IPS-15b (cell line): ENCODE measurements at regions not wholly inside any gene's neighbourhood (a gene's known extent, or its start where the extent isn't known, plus 50 kb on each side); places are given as distances from the start of the nearest gene placed in this dataset.

Source experiments
- H3K27me3 ChIP-seq: one replicate; pipeline ENCODE4 v1.6.1; 2013; ENCODE audit warnings: low read length; ENCODE audit not compliant: control insufficient read depth, insufficient read depth
- H3K36me3 ChIP-seq: one replicate; pipeline ENCODE4 v1.6.1; 2013; ENCODE audit warnings: low read length; ENCODE audit not compliant: control insufficient read depth, insufficient read depth
- H3K4me1 ChIP-seq: one replicate; pipeline ENCODE4 v1.6.1; 2013; ENCODE audit warnings: mild to moderate bottlenecking, low read length; ENCODE audit not compliant: control insufficient read depth, insufficient read depth
- H3K4me3 ChIP-seq: one replicate; pipeline ENCODE4 v1.5.1; 2013; ENCODE audit warnings: low read depth, low read length
- H3K9ac ChIP-seq: one replicate; pipeline ENCODE4 v1.6.1; 2013; ENCODE audit warnings: low read depth, mild to moderate bottlenecking, low read length
- H3K9me3 ChIP-seq: one replicate; pipeline ENCODE4 v1.6.1; 2013; ENCODE audit warnings: mild to moderate bottlenecking, low read length; ENCODE audit not compliant: control insufficient read depth, insufficient read depth

DNA sequence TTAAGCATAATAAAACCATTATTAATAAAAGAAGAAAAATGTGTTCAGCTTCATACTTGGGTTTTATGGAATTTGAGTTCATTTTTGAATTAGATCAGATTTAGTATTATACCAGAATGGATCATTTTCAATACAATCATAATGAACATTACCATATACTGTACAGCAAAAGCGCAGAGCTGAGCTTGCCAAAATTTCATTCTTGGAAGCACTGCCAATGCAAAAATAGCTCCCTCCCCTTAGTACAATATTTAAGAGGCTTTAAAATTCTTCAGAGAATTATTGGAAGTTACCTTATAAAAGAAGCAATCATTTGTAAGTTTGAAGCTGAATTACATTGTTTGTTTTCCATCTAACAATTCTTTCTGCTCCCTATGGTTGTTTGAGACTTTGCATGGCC, 938.1 kb upstream of the SLC39A10 start:
- Histone ChIP-seq H3K9ac (no peak overlapping the region), H3K36me3 (no peaks in the 10 kb centered on the region), H3K9me3 (no peaks in the 10 kb centered on the region), H3K27me3 (no peaks in the 10 kb centered on the region), H3K4me3 (no peak overlapping the region), H3K4me1 (no peaks in the 10 kb centered on the region)

DNA sequence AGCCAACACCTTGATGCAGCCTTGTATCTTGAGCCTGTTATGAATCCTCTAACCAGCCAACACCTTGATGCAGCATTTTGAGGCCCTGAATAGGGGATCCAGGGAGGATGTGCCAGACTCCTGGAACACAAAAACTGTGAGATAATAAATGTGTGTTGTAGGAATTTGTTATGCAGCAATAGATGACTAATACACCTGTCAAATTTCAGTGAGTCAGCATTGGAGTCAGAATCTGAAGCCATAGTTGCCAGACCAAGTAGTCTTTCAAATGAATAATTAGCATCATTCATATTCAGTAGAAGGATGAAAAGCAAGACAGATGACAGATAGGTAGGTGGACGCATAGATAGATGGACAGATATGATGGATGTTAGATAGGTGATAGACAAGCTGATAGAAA, 942.5 kb upstream of the SLC39A10 start:
- Histone ChIP-seq H3K4me1 (no peaks in the 10 kb centered on the region), H3K9ac (no peak overlapping the region), H3K9me3 (no peaks in the 10 kb centered on the region)

DNA sequence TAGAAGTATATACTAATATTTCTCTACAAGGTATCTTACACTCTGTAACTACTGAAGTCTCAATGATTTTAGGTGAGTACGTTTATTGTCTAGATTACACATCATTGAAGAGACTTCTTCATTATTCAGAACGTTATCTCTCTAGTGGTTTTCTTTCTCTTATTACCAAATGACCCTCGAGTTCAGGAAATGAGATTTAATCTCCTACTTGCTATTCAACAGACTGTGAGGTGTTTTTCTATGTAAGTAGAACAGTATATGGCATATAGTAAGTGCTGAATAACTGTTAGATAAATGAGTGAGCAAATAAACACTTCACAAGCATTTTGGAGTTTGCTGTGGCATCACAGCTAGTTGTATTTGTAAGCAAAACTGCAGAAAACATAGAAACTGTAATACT, 947.2 kb upstream of the SLC39A10 start:
- Histone ChIP-seq H3K4me3 (no peak overlapping the region), H3K36me3 (no peaks in the 10 kb centered on the region), H3K9me3 (no peaks in the 10 kb centered on the region), H3K9ac (no peak overlapping the region), H3K27me3 (no peaks in the 10 kb centered on the region), H3K4me1 (no peaks in the 10 kb centered on the region)

More for the DNA sequence above, 942.5 kb upstream of the SLC39A10 start:
- Histone ChIP-seq H3K27me3 (no peaks in the 10 kb centered on the region), H3K4me3 (no peak overlapping the region), H3K36me3 (no peaks in the 10 kb centered on the region)

DNA sequence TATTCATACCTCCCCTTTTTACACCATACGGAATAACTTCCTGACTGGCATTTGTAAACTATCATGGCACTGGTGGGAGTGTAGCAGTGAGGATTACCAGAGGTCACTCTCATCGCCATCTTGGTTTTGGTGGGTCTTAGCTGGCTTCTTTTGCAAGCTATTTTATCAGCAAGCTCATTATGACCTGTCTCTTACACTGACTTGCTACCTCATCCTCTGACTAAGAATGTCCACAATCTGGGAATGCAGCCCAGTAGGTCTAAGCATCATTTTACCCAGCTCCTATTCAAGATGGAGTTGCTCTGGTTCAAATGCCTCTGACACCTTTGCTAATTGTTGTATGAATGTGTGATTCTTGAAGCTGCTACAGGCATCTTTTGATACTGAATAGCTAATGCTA, 950.8 kb upstream of the SLC39A10 start:
- Histone ChIP-seq H3K9ac (no peak overlapping the region), H3K4me3 (no peak overlapping the region), H3K27me3 (no peaks in the 10 kb centered on the region), H3K9me3 (no peaks in the 10 kb centered on the region), H3K36me3 (no peaks in the 10 kb centered on the region), H3K4me1 (no peaks in the 10 kb centered on the region)

DNA sequence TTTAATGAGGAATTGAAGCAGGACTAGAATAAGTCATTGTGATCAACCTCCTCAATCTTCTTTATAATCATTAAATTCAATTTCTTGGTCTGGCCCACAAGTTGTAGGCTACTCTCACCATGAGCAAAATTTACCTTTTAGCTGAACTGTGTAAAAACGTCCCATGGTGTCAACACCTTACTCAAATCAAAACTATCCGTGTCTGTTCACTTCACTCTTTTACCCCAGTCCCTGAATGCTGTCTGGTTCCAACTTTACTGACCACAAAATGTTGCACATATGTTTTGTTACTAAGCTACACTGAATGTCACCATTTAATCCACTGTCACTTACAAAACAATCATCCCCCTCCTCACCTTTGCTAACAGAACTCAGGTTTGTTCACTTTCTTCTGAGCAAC, 951.6 kb upstream of the SLC39A10 start:
- H3K36me3 ChIP-seq, result no peaks in the 10 kb centered on the region
- H3K4me1 ChIP-seq, result no peaks in the 10 kb centered on the region
- no peaks in the 10 kb centered on the region for H3K9me3 ChIP-seq
- H3K4me3 ChIP-seq, result no peak overlapping the region
- H3K9ac ChIP-seq, result no peak overlapping the region
- no peaks in the 10 kb centered on the region for H3K27me3 ChIP-seq

DNA sequence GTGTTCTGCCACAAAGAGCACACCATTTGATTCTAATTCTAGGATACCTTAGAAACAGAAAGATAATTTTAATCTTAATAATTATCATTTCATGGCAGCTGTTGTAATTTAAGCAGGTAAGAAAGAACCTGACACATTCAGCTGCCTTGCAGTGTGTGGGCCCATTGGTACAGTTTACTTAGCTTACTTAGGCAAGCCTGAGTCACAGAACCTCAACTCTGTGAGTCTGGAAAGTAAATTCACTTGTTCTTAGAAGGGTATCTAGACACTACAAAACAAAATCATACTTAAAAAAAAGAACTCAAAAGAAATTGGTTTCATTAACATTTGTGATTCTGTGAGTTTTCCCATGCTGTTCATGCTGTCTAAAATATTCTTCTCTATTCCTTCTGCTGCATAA, 956.3 kb upstream of the SLC39A10 start:
- Histone ChIP-seq H3K4me1 (no peaks in the 10 kb centered on the region), H3K36me3 (no peaks in the 10 kb centered on the region), H3K9ac (no peak overlapping the region), H3K9me3 (no peaks in the 10 kb centered on the region), H3K4me3 (no peak overlapping the region), H3K27me3 (no peaks in the 10 kb centered on the region)

DNA sequence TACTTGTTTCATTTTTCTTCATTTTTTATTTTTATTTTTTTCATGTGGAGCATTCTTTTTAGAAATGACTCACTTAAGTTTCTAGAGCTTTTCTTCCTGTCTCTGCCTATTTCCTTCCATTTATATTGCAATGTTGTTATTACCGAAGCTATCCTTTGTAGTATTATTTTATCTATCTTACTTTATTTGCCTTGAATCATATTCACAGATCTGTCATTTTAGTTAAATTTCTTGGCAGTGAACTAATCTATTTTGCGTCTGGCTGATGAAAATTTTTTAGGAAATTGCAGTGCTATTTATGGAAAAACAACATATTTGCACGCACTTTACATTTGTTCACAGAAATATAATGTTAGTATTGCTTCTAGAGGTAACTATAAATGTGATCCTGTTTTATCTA, 956.9 kb upstream of the SLC39A10 start:
- Histone ChIP-seq H3K27me3 (no peaks in the 10 kb centered on the region), H3K9ac (no peak overlapping the region), H3K36me3 (no peaks in the 10 kb centered on the region), H3K9me3 (no peaks in the 10 kb centered on the region), H3K4me3 (no peak overlapping the region), H3K4me1 (no peaks in the 10 kb centered on the region)

DNA sequence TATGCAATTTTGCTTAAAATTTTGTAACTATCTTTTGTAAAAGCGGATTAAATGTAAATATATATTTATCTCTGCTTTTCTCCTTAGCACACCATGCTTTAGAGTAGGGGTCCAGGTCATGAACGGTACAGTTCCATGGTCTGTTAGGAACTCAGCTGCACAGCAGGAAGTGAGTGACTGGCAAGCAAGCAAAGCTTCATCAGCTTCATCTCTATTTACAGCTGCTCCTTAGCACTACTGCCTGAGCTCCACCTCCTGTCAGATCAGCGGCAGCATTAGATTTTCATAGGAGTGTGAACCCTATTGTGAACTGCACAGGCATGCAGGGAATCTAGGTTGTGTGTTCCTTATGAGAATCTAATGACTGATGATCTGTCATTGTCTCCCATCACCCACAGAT, 959.0 kb upstream of the SLC39A10 start:
- Histone ChIP-seq H3K9ac (no peak overlapping the region), H3K9me3 (no peaks in the 10 kb centered on the region), H3K36me3 (no peaks in the 10 kb centered on the region), H3K4me3 (no peak overlapping the region), H3K27me3 (no peaks in the 10 kb centered on the region), H3K4me1 (no peaks in the 10 kb centered on the region)

DNA sequence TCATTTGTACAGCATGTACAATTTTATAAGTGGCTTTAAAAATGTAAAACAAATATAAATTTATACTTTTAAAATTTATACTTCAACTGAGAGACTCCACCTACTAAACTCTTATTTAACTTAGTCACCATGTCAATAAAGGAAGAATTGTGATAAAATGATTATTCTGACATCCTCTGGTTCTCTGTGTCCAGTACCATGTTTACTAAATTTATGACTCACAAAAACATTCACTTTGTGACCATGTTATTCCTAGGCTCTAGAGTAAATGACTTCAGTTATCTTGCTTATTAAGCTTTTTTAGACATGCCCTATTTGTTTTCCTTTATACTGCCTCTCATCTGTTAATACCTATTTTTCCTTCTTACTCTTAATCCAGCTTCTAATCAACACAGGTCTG, 959.6 kb upstream of the SLC39A10 start:
- Histone ChIP-seq H3K27me3 (no peaks in the 10 kb centered on the region), H3K9ac (no peak overlapping the region), H3K4me1 (no peaks in the 10 kb centered on the region), H3K9me3 (no peaks in the 10 kb centered on the region), H3K4me3 (no peak overlapping the region), H3K36me3 (no peaks in the 10 kb centered on the region)

DNA sequence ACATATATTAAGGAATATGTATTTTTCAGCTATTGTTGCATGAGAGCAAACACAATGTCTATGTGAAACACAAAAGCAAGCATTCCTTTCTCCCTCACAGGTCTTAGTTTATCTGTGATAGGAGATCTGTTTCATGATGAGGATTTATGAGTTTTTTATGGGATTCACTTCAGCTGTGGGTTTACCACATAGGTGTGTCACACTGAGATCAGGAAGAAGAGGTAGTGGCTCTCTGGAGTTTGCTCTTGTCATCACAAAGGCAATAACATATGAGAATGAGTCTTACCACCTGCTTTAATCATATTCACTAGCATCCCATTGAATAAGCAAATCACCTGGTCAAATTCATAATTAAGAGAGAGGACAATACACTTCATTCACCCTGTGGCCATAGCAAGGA, 960.3 kb upstream of the SLC39A10 start:
- Histone ChIP-seq H3K4me1 (no peaks in the 10 kb centered on the region), H3K4me3 (no peak overlapping the region), H3K9ac (no peak overlapping the region)

DNA sequence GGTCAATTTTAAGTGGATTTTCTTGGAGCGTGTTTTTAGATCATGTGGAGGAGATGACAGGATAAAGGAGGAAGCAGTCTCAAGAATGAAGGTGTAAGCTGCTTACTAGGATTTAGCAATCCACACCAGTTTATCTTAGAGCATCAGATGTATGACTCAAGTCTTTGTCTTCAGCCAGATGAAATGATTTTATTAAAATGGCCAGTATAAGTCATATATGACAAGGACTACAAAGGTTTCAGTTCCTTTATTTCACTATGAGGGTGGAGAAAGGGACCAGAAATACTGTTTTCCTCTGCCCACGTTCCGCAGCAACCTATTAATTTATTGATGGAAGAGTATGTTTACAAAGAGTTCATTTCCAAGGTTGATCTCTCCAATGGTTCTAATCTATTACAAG, 970.5 kb upstream of the SLC39A10 start:
- Histone ChIP-seq H3K4me3 (no peak overlapping the region), H3K4me1 (no peaks in the 10 kb centered on the region), H3K9ac (no peak overlapping the region), H3K27me3 (no peaks in the 10 kb centered on the region), H3K9me3 (no peaks in the 10 kb centered on the region), H3K36me3 (no peaks in the 10 kb centered on the region)

More for the DNA sequence above, 960.3 kb upstream of the SLC39A10 start:
- no peaks in the 10 kb centered on the region for H3K9me3 ChIP-seq
- H3K27me3 ChIP-seq, result no peaks in the 10 kb centered on the region
- no peaks in the 10 kb centered on the region for H3K36me3 ChIP-seq

DNA sequence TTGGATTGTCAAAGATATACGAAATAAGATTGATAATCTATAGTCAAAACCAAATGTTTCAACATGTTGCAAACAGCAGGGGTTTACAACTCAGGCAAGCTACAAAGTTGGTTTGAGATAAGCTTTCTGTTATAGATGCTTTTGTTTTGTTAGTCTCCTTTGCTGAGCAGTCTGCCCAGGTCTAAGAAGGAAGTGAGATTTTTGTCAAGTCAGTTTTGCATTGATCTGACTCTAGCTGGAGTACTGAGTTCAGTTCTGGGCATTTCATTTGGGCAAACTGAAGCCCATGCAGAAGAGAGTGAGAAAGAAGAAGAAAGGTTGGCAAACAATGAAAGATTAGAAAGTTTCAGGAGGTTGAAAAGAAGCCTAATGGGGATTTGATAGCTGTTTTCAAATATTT, 983.0 kb upstream of the SLC39A10 start:
- H3K27me3 ChIP-seq, result no peaks in the 10 kb centered on the region
- no peak overlapping the region for H3K9ac ChIP-seq
- H3K4me1 ChIP-seq, result no peaks in the 10 kb centered on the region
- H3K4me3 ChIP-seq, result no peak overlapping the region
- no peaks in the 10 kb centered on the region for H3K36me3 ChIP-seq
- no peaks in the 10 kb centered on the region for H3K9me3 ChIP-seq

DNA sequence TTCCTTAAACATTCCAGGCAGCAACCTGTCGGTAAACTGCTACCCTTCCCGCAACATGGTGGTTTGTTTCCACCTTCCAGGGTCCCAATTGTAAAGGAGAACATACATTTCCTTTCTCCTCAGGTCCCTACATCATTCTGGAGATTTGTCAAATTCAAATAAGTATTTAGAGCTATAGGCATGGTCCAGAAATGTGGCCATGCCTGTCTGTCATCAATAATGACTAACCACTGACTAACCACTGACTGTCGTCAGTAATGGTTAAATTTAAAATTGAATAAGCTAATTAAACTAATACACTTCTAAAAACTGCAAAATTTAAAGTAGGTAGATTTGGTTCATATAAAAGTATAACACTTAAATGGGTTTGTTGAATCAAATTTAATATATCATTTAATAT, 984.0 kb upstream of the SLC39A10 start:
- H3K4me3 ChIP-seq, result no peak overlapping the region
- no peaks in the 10 kb centered on the region for H3K27me3 ChIP-seq
- H3K36me3 ChIP-seq, result no peaks in the 10 kb centered on the region
- H3K9me3 ChIP-seq, result no peaks in the 10 kb centered on the region
- H3K4me1 ChIP-seq, result no peaks in the 10 kb centered on the region
- H3K9ac ChIP-seq, result no peak overlapping the region
